ENCODE measurements at regions not wholly inside any gene's neighbourhood (a gene's known extent, or its start where the extent isn't known, plus 50 kb on each side); places are given as distances from the start of the nearest gene placed in this dataset.

- TF ChIP-seq, protein P1, sequence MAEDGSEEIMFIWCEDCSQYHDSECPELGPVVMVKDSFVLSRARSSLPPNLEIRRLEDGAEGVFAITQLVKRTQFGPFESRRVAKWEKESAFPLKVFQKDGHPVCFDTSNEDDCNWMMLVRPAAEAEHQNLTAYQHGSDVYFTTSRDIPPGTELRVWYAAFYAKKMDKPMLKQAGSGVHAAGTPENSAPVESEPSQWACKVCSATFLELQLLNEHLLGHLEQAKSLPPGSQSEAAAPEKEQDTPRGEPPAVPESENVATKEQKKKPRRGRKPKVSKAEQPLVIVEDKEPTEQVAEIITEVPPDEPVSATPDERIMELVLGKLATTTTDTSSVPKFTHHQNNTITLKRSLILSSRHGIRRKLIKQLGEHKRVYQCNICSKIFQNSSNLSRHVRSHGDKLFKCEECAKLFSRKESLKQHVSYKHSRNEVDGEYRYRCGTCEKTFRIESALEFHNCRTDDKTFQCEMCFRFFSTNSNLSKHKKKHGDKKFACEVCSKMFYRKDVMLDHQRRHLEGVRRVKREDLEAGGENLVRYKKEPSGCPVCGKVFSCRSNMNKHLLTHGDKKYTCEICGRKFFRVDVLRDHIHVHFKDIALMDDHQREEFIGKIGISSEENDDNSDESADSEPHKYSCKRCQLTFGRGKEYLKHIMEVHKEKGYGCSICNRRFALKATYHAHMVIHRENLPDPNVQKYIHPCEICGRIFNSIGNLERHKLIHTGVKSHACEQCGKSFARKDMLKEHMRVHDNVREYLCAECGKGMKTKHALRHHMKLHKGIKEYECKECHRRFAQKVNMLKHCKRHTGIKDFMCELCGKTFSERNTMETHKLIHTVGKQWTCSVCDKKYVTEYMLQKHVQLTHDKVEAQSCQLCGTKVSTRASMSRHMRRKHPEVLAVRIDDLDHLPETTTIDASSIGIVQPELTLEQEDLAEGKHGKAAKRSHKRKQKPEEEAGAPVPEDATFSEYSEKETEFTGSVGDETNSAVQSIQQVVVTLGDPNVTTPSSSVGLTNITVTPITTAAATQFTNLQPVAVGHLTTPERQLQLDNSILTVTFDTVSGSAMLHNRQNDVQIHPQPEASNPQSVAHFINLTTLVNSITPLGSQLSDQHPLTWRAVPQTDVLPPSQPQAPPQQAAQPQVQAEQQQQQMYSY (CRISPR knock-in tag; IDR thresholded peaks at IDR 0.05), result no peak
- no peak for TF ChIP-seq SIX5 (IDR thresholded peaks at IDR 0.05; ENCODE audit: low read depth, low read length, severe bottlenecking)
These were observed 52.2 kb upstream of the INHBA start (continued) for GRCh38 chr7:41755096-41755495.

DNA sequence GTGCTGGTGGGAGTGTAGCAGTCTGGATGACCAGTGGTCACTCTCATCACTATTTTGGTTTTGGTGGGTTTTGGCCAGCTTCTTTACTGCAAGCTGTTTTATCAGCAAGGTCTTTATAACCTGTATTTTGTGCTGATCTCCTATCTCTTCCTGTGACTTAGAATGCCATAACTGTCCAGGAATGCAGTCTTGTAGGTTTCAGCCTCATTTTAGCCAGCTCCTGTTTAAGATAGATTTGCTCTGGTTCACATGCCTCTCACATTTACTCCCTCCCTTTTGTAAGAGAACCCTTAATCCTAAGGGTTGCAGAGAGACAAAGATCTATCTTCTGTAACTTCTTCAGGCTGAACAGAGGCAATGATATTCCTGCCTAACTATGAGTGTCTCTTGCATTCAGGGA lies 51.2 kb upstream of the INHBA start:
- CTCF ChIA-PET, result no interaction called here
- Histone ChIP-seq H3K27ac (ENCODE audit: control insufficient read depth, insufficient read depth) (no peak overlapping the region), H3K4me3 (no peak overlapping the region), H4K20me1 (ENCODE audit: control insufficient read depth, insufficient read depth) (no peaks in the 10 kb centered on the region), H3K9ac (ENCODE audit: control insufficient read depth, insufficient read depth, low read length) (no peak overlapping the region), H3K27me3 (replicated peaks in 1 of 2; ENCODE audit: control insufficient read depth in 2 of 2, insufficient read depth in 2 of 2, low read length in 1 of 2) (no peaks in the 10 kb centered on the region), H3K9me3 (replicated peaks; ENCODE audit: control insufficient read depth, insufficient read depth, low read length) (no peaks in the 10 kb centered on the region; the same call in 1 of the 3 replicates), H3K4me1 (ENCODE audit: control insufficient read depth, insufficient read depth, low read length) (no peaks in the 10 kb centered on the region), H3K36me3 (ENCODE audit: control insufficient read depth in 2 of 2, insufficient read depth in 2 of 2, low read length in 1 of 2) (no peaks in the 10 kb centered on the region), H3K79me2 (ENCODE audit: control insufficient read depth, insufficient read depth, low read length) (no peaks in the 10 kb centered on the region), H2AFZ (ENCODE audit: control insufficient read depth, low read depth, low read length) (no peak overlapping the region), H3K4me2 (ENCODE audit: control insufficient read depth, insufficient read depth) (no peak overlapping the region)
- DNase-seq (ENCODE audit: low read depth, low spot score), result no peak
- no peak for ATAC-seq
- no peak for TF ChIP-seq SRF (IDR thresholded peaks at IDR 0.05; ENCODE audit: low read depth in 2 of 2, low read length in 2 of 2)
- no peak for TF ChIP-seq BHLHE40 (IDR thresholded peaks at IDR 0.05; ENCODE audit: borderline replicate concordance in 1 of 2, low read depth in 2 of 2, low read length in 1 of 2)
- no peak for TF ChIP-seq CREM (IDR thresholded peaks at IDR 0.05; ENCODE audit: low read depth)
- no peak for TF ChIP-seq TBL1XR1 (IDR thresholded peaks at IDR 0.05; ENCODE audit: low read depth, low read length)
- no peak for TF ChIP-seq NFIC (IDR thresholded peaks at IDR 0.05; ENCODE audit: low read depth, low read length)
- TF ChIP-seq, protein P2, sequence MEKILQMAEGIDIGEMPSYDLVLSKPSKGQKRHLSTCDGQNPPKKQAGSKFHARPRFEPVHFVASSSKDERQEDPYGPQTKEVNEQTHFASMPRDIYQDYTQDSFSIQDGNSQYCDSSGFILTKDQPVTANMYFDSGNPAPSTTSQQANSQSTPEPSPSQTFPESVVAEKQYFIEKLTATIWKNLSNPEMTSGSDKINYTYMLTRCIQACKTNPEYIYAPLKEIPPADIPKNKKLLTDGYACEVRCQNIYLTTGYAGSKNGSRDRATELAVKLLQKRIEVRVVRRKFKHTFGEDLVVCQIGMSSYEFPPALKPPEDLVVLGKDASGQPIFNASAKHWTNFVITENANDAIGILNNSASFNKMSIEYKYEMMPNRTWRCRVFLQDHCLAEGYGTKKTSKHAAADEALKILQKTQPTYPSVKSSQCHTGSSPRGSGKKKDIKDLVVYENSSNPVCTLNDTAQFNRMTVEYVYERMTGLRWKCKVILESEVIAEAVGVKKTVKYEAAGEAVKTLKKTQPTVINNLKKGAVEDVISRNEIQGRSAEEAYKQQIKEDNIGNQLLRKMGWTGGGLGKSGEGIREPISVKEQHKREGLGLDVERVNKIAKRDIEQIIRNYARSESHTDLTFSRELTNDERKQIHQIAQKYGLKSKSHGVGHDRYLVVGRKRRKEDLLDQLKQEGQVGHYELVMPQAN (conservative IDR thresholded peaks at IDR 0.05), result no peak
- no peak for TF ChIP-seq BACH1 (IDR thresholded peaks at IDR 0.05; ENCODE audit: borderline replicate concordance)
- TF ChIP-seq POU2F2 (IDR thresholded peaks at IDR 0.05; ENCODE audit: borderline replicate concordance, low read depth, low read length), result no peak
- no peak for TF ChIP-seq EED (IDR thresholded peaks at IDR 0.05; ENCODE audit: low read depth)
- no peak for TF ChIP-seq JUNB (IDR thresholded peaks at IDR 0.05)
- TF ChIP-seq ZBED1 (IDR thresholded peaks at IDR 0.05; ENCODE audit: borderline replicate concordance), result no peak
- TF ChIP-seq SMC3 (IDR thresholded peaks at IDR 0.05; ENCODE audit: borderline replicate concordance, low read length), result no peak
- TF ChIP-seq FOXM1 (IDR thresholded peaks at IDR 0.05; ENCODE audit: low read depth, low read length), result no peak
- BruUV-seq (replicated peaks), result no TSS peak
- POLR2A ChIA-PET, result no interaction called here
- SMC1A ChIA-PET (ENCODE audit: uncharacterized antibody, unreplicated experiment), result interaction anchor here (1.1 kb wide), 1 partner anchor 43 kb away, joined by 3 read pairs; no protein-coding TSS in a partner anchor
- in situ Hi-C loops (cut with MboI) (no loop called here), intact Hi-C loops (cut with micrococcal nuclease; ENCODE audit: unreplicated experiment) (no loop called here)
- RAD21 ChIA-PET (ENCODE audit: unreplicated experiment), result no interaction called here
- no peak for FAIRE-seq
